ENCODE measurements at regions not wholly inside any gene's neighbourhood (a gene's known extent, or its start where the extent isn't known, plus 50 kb on each side); places are given as distances from the start of the nearest gene placed in this dataset.

- peak overlapping the region; percentile 96 for H3K27ac Mint-ChIP-seq
- Histone ChIP-seq H3K9me3 (ENCODE audit: control extremely low read depth in 1 of 3, control insufficient read depth in 2 of 3, insufficient read depth in 1 of 3, low read length in 2 of 3) (peaks cover 0 to 4% (median 0%) of the 10 kb centered on the region in 3 donors), H3K79me2 (ENCODE audit: control insufficient read depth, insufficient read depth, low read length) (no peaks in the 10 kb centered on the region), H3K27ac (ENCODE audit: low read length in 2 of 2) (peak overlapping the region; percentile 72 to 79), H3K4me2 (replicated peaks; ENCODE audit: low read depth, low read length, poor library complexity, severe bottlenecking) (peak overlapping the region; percentile 45), H3K4me3 (ENCODE audit: control extremely low read depth in 1 of 5, extremely low read depth in 1 of 5, insufficient read depth in 1 of 5, low read depth in 2 of 5, low read length in 4 of 5) (no peak overlapping the region), H3K36me3 (replicated peaks in 1 of 2; ENCODE audit: control extremely low read depth in 1 of 2, control insufficient read depth in 1 of 2, extremely low read depth in 1 of 2, insufficient read depth in 2 of 2, low read length in 1 of 2) (no peaks in the 10 kb centered on the region), H3K4me1 (ENCODE audit: control insufficient read depth in 2 of 2, insufficient read depth in 2 of 2, low read length in 2 of 2) (peaks cover 46 to 58% of the 10 kb centered on the region in 2 donors), H2AFZ (ENCODE audit: insufficient read depth, low read depth, low read length, poor library complexity, severe bottlenecking) (peak overlapping the region; percentile 39), H4K20me1 (ENCODE audit: control insufficient read depth, insufficient read depth, low read length, poor library complexity, severe bottlenecking) (no peaks in the 10 kb centered on the region), H3K9ac (ENCODE audit: low read length) (no peak overlapping the region), H3K27me3 (replicated peaks in 1 of 4; ENCODE audit: control extremely low read depth in 1 of 4, control insufficient read depth in 3 of 4, insufficient read depth in 4 of 4, low read length in 3 of 4) (peaks cover 0 to 2% (median 0%) of the 10 kb centered on the region in 4 experiments)
- POLR2A ChIA-PET, result interaction anchor here (0.6 to 2.8 kb wide), 10 partner anchors 32 to 104 kb away, joined by 3 to 16 read pairs (median 4); no protein-coding TSS in a partner anchor
- TF ChIP-seq CTCF (IDR thresholded peaks at IDR 0.05) (no peak), EZH2 (IDR thresholded peaks at IDR 0.05; ENCODE audit: borderline replicate concordance, insufficient read depth, low read depth, low read length, poor library complexity, severe bottlenecking) (no peak)
- H3K27me3 Mint-ChIP-seq, result no peaks in the 10 kb centered on the region
- intact Hi-C loops (cut with micrococcal nuclease), result loop anchor here (5.0 kb wide), 1 partner anchor 121 kb away; the partner anchor contains the start of gene PRDM11
- no peaks in the 10 kb centered on the region for H3K9me3 Mint-ChIP-seq (ENCODE audit: insufficient read depth)
- CTCF ChIA-PET, result interaction anchor here (0.9 to 9.4 kb wide), 10 partner anchors 18 to 98 kb away, joined by 3 to 86 read pairs (median 4); partner anchors contain the start of gene TP53I11
- WGBS (ENCODE audit: insufficient coverage), result 19% methylated on average over 12 of the region's 12 CpGs
- peaks cover 66% of the 10 kb centered on the region for H3K4me1 Mint-ChIP-seq
- H3K4me3 Mint-ChIP-seq, result peak overlapping the region; percentile 51
- ATAC-seq (ENCODE audit: low read depth), result peak; percentile 50
- peak; percentile 82 for DNase-seq
Measured at GRCh38 chr11:45025716-45026492, 75.2 kb upstream of the TP53I11 start.

GRCh38 chr11:45026835-45027234, 76.2 kb upstream of the TP53I11 start:
- Histone ChIP-seq H3K4me1 (ENCODE audit: control insufficient read depth in 2 of 2, insufficient read depth in 2 of 2, low read length in 2 of 2) (peaks cover 40 to 53% of the 10 kb centered on the region in 2 donors), H3K4me2 (replicated peaks; ENCODE audit: low read depth, low read length, poor library complexity, severe bottlenecking) (no peak overlapping the region), H3K79me2 (ENCODE audit: control insufficient read depth, insufficient read depth, low read length) (no peaks in the 10 kb centered on the region), H4K20me1 (ENCODE audit: control insufficient read depth, insufficient read depth, low read length, poor library complexity, severe bottlenecking) (no peaks in the 10 kb centered on the region), H3K27me3 (replicated peaks in 1 of 4; ENCODE audit: control extremely low read depth in 1 of 4, control insufficient read depth in 3 of 4, insufficient read depth in 4 of 4, low read length in 3 of 4) (no peaks in the 10 kb centered on the region), H3K36me3 (replicated peaks in 1 of 2; ENCODE audit: control extremely low read depth in 1 of 2, control insufficient read depth in 1 of 2, extremely low read depth in 1 of 2, insufficient read depth in 2 of 2, low read length in 1 of 2) (no peaks in the 10 kb centered on the region), H2AFZ (ENCODE audit: insufficient read depth, low read depth, low read length, poor library complexity, severe bottlenecking) (no peak overlapping the region), H3K9me3 (ENCODE audit: control extremely low read depth in 1 of 3, control insufficient read depth in 2 of 3, insufficient read depth in 1 of 3, low read length in 2 of 3) (peaks cover 1 to 6% (median 4%) of the 10 kb centered on the region in 3 donors), H3K9ac (ENCODE audit: low read length) (no peak overlapping the region), H3K4me3 (ENCODE audit: control extremely low read depth in 1 of 5, extremely low read depth in 1 of 5, insufficient read depth in 1 of 5, low read depth in 2 of 5, low read length in 4 of 5) (no peak overlapping the region), H3K27ac (ENCODE audit: low read length in 2 of 2) (peak overlapping the region; percentile 68 to 72)
- Mint-ChIP-seq H3K27me3 (no peaks in the 10 kb centered on the region), H3K4me1 (peaks cover 67% of the 10 kb centered on the region), H3K27ac (peak overlapping the region; percentile 96), H3K4me3 (peak overlapping the region; percentile 51), H3K9me3 (ENCODE audit: insufficient read depth) (no peaks in the 10 kb centered on the region)
- intact Hi-C loops (cut with micrococcal nuclease), result loop anchor here (5.0 kb wide), 1 partner anchor 120 kb away; the partner anchor contains the start of gene PRDM11
- POLR2A ChIA-PET, result interaction anchor here (1.1 to 2.8 kb wide), 6 partner anchors 31 to 89 kb away, joined by 3 to 16 read pairs (median 4); no protein-coding TSS in a partner anchor
- WGBS (ENCODE audit: insufficient coverage), result 70% methylated on average over 6 of the region's 6 CpGs
- CTCF ChIA-PET, result interaction anchor here (1.2 to 9.4 kb wide), 8 partner anchors 10 to 99 kb away, joined by 3 to 86 read pairs (median 4); no protein-coding TSS in a partner anchor
- TF ChIP-seq EZH2 (IDR thresholded peaks at IDR 0.05; ENCODE audit: borderline replicate concordance, insufficient read depth, low read depth, low read length, poor library complexity, severe bottlenecking) (no peak), CTCF (IDR thresholded peaks at IDR 0.05) (no peak)
- DNase-seq (no peak), ATAC-seq (ENCODE audit: low read depth) (no peak)
